ENCODE measurements at regions not wholly inside any gene's neighbourhood (a gene's known extent, or its start where the extent isn't known, plus 50 kb on each side); places are given as distances from the start of the nearest gene placed in this dataset.

DNA sequence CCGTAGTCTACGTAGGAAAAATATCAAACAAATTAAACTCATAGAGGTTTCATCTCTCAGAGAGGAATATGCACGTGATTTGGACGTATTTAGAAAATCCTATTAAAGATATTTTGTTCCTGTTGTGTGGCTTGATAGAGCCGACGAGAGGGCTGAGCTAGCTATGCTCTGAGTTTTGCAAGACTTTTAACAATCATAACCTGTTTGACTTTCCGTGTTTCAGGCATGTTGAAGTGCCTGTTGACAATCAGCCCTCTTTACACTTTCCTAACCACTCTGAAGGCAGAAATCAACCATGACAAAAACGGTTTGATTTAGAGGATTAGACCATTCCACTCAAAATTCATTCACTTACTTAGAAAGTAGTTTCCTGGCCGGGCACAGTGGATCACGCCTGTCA is 297.3 kb downstream of the ASMT start:
- DNase-seq (no peak), ATAC-seq (no peak)
- WGBS (ENCODE audit: insufficient coverage) = 80% methylated on average over 8 of the region's 10 CpGs
- Histone ChIP-seq H3K4me1 (ENCODE audit: control insufficient read depth, insufficient read depth, low read length) (no peaks in the 10 kb centered on the region), H3K4me3 (ENCODE audit: low read length) (no peak overlapping the region), H3K27me3 (ENCODE audit: control insufficient read depth, insufficient read depth, low read length) (peaks cover 2% of the 10 kb centered on the region), H3K27ac (ENCODE audit: low read length) (no peak overlapping the region), H3K36me3 (ENCODE audit: control insufficient read depth, insufficient read depth, low read length) (no peaks in the 10 kb centered on the region), H3K9me3 (ENCODE audit: control insufficient read depth, insufficient read depth, low read length) (no peaks in the 10 kb centered on the region)
- Mint-ChIP-seq H3K9me3 (no peaks in the 10 kb centered on the region), H3K36me3 (no peaks in the 10 kb centered on the region), H3K27me3 (ENCODE audit: low read depth in 2 of 2) (peaks cover 0 to 6% of the 10 kb centered on the region in 2 donors), H3K27ac (no peak overlapping the region), H3K4me1 (no peaks in the 10 kb centered on the region), H3K4me3 (no peak overlapping the region)
- TF ChIP-seq, protein P1, sequence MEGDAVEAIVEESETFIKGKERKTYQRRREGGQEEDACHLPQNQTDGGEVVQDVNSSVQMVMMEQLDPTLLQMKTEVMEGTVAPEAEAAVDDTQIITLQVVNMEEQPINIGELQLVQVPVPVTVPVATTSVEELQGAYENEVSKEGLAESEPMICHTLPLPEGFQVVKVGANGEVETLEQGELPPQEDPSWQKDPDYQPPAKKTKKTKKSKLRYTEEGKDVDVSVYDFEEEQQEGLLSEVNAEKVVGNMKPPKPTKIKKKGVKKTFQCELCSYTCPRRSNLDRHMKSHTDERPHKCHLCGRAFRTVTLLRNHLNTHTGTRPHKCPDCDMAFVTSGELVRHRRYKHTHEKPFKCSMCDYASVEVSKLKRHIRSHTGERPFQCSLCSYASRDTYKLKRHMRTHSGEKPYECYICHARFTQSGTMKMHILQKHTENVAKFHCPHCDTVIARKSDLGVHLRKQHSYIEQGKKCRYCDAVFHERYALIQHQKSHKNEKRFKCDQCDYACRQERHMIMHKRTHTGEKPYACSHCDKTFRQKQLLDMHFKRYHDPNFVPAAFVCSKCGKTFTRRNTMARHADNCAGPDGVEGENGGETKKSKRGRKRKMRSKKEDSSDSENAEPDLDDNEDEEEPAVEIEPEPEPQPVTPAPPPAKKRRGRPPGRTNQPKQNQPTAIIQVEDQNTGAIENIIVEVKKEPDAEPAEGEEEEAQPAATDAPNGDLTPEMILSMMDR (IDR thresholded peaks at IDR 0.05) = no peak
- intact Hi-C loops (cut with micrococcal nuclease) = no loop called here

DNA sequence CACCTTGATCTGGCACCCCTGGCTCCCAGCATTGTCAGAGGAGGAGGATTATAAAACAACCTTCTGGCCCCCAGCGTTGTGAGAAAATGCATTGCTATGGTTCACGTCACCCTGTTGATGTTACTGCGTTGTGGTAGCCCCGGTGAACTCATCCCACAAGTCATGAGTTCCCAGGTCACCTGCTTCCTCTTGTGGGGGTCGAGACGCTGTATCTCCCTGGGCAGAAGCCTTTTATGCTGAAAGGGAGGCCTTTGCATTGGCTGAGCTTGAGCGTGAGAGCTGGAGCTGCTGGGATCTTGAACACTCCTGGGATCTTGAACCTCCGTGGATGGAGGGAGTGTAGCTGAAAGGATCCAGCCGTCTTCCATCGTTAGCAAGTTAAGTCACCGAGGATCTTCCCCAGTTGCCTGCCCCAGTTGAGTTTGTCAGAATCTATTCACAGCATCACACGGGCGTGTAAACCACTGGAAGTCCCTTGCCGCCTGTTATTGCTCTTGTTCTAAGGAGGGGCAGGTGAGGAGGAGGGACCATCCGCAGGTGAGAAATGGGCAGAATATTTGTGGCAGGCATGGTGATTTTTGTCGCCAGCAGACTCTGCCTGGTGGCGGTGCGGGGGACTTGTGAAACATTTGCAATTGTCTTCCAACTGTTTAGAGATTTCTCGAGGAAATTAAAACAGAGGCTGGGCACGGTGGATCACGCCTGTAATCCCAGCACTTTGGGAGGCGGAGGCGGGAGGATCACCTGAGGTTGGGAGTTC is 299.9 kb downstream of the ASMT start:
- H3K36me3 Mint-ChIP-seq = no peaks in the 10 kb centered on the region
- WGBS (ENCODE audit: insufficient coverage) = 70% methylated on average over 23 of the region's 23 CpGs

DNA sequence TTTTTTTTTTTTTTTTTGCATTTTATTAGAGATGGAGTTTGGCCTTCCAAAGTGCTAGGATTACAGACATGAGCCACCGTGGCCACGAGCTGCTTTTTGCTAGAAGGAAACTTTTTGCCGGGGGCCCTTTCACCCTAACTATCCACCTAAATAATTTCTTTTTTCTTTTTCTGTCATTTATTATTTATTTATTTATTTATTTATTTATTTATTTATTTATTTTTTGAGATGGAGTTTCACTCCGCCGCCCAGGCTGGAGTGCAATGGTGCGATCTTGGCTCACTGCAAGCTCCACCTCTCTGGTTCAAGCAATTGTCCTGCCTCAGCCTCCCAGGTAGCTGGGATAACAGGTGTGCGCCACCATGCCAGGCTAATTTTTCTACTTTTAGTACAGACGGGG is 303.9 kb downstream of the ASMT start:
- DNase-seq = no peak
- Histone ChIP-seq H3K36me3 (ENCODE audit: control insufficient read depth, insufficient read depth, low read length) (no peaks in the 10 kb centered on the region), H3K27me3 (ENCODE audit: control insufficient read depth, insufficient read depth, low read length) (no peaks in the 10 kb centered on the region), H3K27ac (ENCODE audit: low read length) (no peak overlapping the region), H3K9me3 (ENCODE audit: control insufficient read depth, insufficient read depth, low read length) (no peaks in the 10 kb centered on the region), H3K4me1 (ENCODE audit: control insufficient read depth, insufficient read depth, low read length) (no peaks in the 10 kb centered on the region), H3K4me3 (ENCODE audit: low read length) (no peak overlapping the region)
- Mint-ChIP-seq H3K27me3 (ENCODE audit: low read depth in 2 of 2) (no peaks in the 10 kb centered on the region), H3K4me3 (no peak overlapping the region), H3K4me1 (no peaks in the 10 kb centered on the region), H3K27ac (no peak overlapping the region), H3K9me3 (no peaks in the 10 kb centered on the region), H3K36me3 (no peaks in the 10 kb centered on the region)
- intact Hi-C loops (cut with micrococcal nuclease) = no loop called here
- over 99% methylated on average over 5 of the region's 8 CpGs for WGBS (ENCODE audit: insufficient coverage)
- ATAC-seq = no peak
- TF ChIP-seq, protein P1 (IDR thresholded peaks at IDR 0.05) = no peak

More for the DNA sequence above, 299.9 kb downstream of the ASMT start:
- H3K9me3 ChIP-seq (ENCODE audit: control insufficient read depth, insufficient read depth, low read length) = no peaks in the 10 kb centered on the region
- Mint-ChIP-seq H3K27ac (no peak overlapping the region), H3K27me3 (ENCODE audit: low read depth in 2 of 2) (peaks cover 0 to 6% of the 10 kb centered on the region in 2 donors), H3K4me1 (no peaks in the 10 kb centered on the region), H3K4me3 (no peak overlapping the region), H3K9me3 (no peaks in the 10 kb centered on the region)
- TF ChIP-seq, protein P1 (IDR thresholded peaks at IDR 0.05) = no peak
- no peak for DNase-seq
- H3K4me1 ChIP-seq (ENCODE audit: control insufficient read depth, insufficient read depth, low read length) = no peaks in the 10 kb centered on the region
- H3K36me3 ChIP-seq (ENCODE audit: control insufficient read depth, insufficient read depth, low read length) = no peaks in the 10 kb centered on the region
- no peak overlapping the region for H3K27ac ChIP-seq (ENCODE audit: low read length)
- intact Hi-C loops (cut with micrococcal nuclease) = no loop called here
- H3K27me3 ChIP-seq (ENCODE audit: control insufficient read depth, insufficient read depth, low read length) = peaks cover 2% of the 10 kb centered on the region
- ATAC-seq = no peak
- no peak overlapping the region for H3K4me3 ChIP-seq (ENCODE audit: low read length)

DNA sequence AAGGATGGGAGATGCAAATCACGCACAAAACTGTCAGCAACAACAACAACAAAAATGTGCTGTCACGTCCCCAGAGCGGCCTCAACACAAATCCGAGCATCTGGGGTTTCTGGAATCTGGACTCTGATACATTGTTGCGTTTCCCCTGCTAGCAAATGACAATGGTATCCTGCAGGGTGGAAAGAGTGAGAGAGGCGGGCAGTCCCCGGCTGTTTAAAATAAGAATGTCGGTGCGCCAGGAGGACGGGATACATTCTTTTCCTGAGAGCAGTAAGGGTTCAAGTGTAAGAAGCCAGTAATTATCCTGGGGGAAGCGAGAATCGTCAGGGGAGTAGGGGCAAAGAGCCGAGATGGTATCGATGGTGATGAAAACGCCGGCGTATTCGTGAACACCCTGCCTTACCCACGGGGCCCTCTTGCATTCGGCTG is 310.2 kb downstream of the ASMT start:
- H3K27me3 Mint-ChIP-seq (ENCODE audit: low read depth in 2 of 2) = peaks cover 4 to 9% of the 10 kb centered on the region in 2 donors
- TF ChIP-seq, protein P1 (IDR thresholded peaks at IDR 0.05) = no peak
- ATAC-seq (no peak), DNase-seq (no peak)
- Histone ChIP-seq H3K27me3 (ENCODE audit: control insufficient read depth, insufficient read depth, low read length) (no peaks in the 10 kb centered on the region), H3K27ac (ENCODE audit: low read length) (no peak overlapping the region), H3K36me3 (ENCODE audit: control insufficient read depth, insufficient read depth, low read length) (no peaks in the 10 kb centered on the region), H3K4me3 (ENCODE audit: low read length) (no peak overlapping the region), H3K9me3 (ENCODE audit: control insufficient read depth, insufficient read depth, low read length) (no peaks in the 10 kb centered on the region), H3K4me1 (ENCODE audit: control insufficient read depth, insufficient read depth, low read length) (no peaks in the 10 kb centered on the region)
- no peak overlapping the region for H3K27ac Mint-ChIP-seq
- WGBS (ENCODE audit: insufficient coverage) = 9% methylated on average over 20 of the region's 20 CpGs
- no peaks in the 10 kb centered on the region for H3K36me3 Mint-ChIP-seq
- H3K9me3 Mint-ChIP-seq = no peaks in the 10 kb centered on the region
- H3K4me1 Mint-ChIP-seq = peaks cover 0 to 5% of the 10 kb centered on the region in 2 donors
- intact Hi-C loops (cut with micrococcal nuclease) = no loop called here
- H3K4me3 Mint-ChIP-seq = no peak overlapping the region
